GM12878 (cell line): ENCODE measurements at regions not wholly inside any gene's neighbourhood (a gene's known extent, or its start where the extent isn't known, plus 50 kb on each side); places are given as distances from the start of the nearest gene placed in this dataset.

Source experiments
- ATAC-seq: fragments of 200-7000 bp; cut with Tn5 transposase; 3 replicates; pipeline ENCODE4 v1.9.1; 2020; ENCODE audit warnings: mild to moderate bottlenecking, moderate library complexity
- BruUV-seq: library from RNA; stranded (reverse); fragments of 400-500 nt; replicated peaks from 2 replicates; lab custom pipeline; 2021; lab: Mats Ljungman, UMichigan
- CTCF ChIA-PET: fragments of 300-600 bp; sonication (Branson Sonifier 250); formaldehyde crosslinking; extraction: SDS; loops from one replicate; lab custom pipeline; 2021; ENCODE audit warnings: inconsistent platforms; lab: Yijun Ruan, JAX
- POLR2A ChIA-PET: fragments of 350-600 bp; formaldehyde crosslinking; extraction: SDS; loops from one replicate; lab custom pipeline; 2021; ENCODE audit warnings: inconsistent platforms; lab: Charles Lee
- RAD21 ChIA-PET: fragments of 300-600 bp; sonication (Branson Sonifier 250); formaldehyde crosslinking; loops from one replicate; lab custom pipeline; 2023; ENCODE audit warnings: antibody characterized with exemption; ENCODE audit not compliant: unreplicated experiment; lab: Charles Lee
- SMC1A ChIA-PET: fragments of 300-600 bp; sonication (Branson Sonifier 250); formaldehyde crosslinking; loops from one replicate; lab custom pipeline; 2023; ENCODE audit not compliant: unreplicated experiment, uncharacterized antibody; lab: Charles Lee
- DNase-seq: peaks from one replicate; pipeline ENCODE4 v3.0.0-alpha.2; 2011; ENCODE audit warnings: low read depth, low spot score
- FAIRE-seq: peaks from 3 replicates; lab custom pipeline; 2011; peaks lifted over from hg19 to GRCh38; lab: Jason Lieb, UNC
- H2AFZ ChIP-seq: 2 replicates; pipeline ENCODE4 v1.6.0; 2011; ENCODE audit warnings: low read depth, low read length, control low read depth; ENCODE audit not compliant: control insufficient read depth
- H3K27ac ChIP-seq: 2 replicates; pipeline ENCODE4 v1.5.1; 2011; ENCODE audit warnings: control low read depth; ENCODE audit not compliant: control insufficient read depth, insufficient read depth
- H3K27me3 ChIP-seq, 2 experiments: replicated peaks in 1 of 2; 2 replicates each; pipeline versions ENCODE4 v1.6.0 to v1.6.1; 2011; ENCODE audit warnings: low read length in 1 of 2; ENCODE audit not compliant: control insufficient read depth in 2 of 2, insufficient read depth in 2 of 2
- H3K36me3 ChIP-seq, 2 experiments: 2 replicates each; pipeline ENCODE4 v1.5.1; 2011; ENCODE audit warnings: low read length in 1 of 2; ENCODE audit not compliant: control insufficient read depth in 2 of 2, insufficient read depth in 2 of 2
- H3K4me1 ChIP-seq: 2 replicates; pipeline ENCODE4 v1.6.1; 2011; ENCODE audit warnings: mild to moderate bottlenecking, low read length, moderate library complexity, mixed read lengths; ENCODE audit not compliant: control insufficient read depth, insufficient read depth
- H3K4me2 ChIP-seq: 2 replicates; pipeline ENCODE4 v1.6.0; 2011; ENCODE audit warnings: control low read depth; ENCODE audit not compliant: control insufficient read depth, insufficient read depth
- H3K4me3 ChIP-seq: fragments of 200-600 bp; sonication (generic); 2 replicates; pipeline ENCODE4 v1.5.1; 2016
- H3K79me2 ChIP-seq: 2 replicates; pipeline ENCODE4 v1.6.0; 2011; ENCODE audit warnings: low read length; ENCODE audit not compliant: control insufficient read depth, insufficient read depth
- H3K9ac ChIP-seq: 2 replicates; pipeline ENCODE4 v1.8.0; 2011; ENCODE audit warnings: low read length, control low read depth, mixed read lengths; ENCODE audit not compliant: control insufficient read depth, insufficient read depth
- H3K9me3 ChIP-seq: replicated peaks from 3 replicates; pipeline ENCODE4 v1.5.1; 2011; ENCODE audit warnings: mild to moderate bottlenecking, low read length; ENCODE audit not compliant: control insufficient read depth, insufficient read depth
- H4K20me1 ChIP-seq: 2 replicates; pipeline ENCODE4 v1.6.0; 2011; ENCODE audit not compliant: control insufficient read depth, insufficient read depth
- EED ChIP-seq: sonication (generic); IDR thresholded peaks from 2 replicates; pipeline ENCODE4 v1.6.1; 2016; ENCODE audit warnings: antibody characterized with exemption, low read depth
- ETV6 ChIP-seq, 2 experiments: fragments of 450-650 bp in 1 of 2; IDR thresholded peaks in 1 of 2; conservative IDR thresholded peaks in 1 of 2; 2 replicates each; pipeline ENCODE4 v1.6.1; 2014; ENCODE audit warnings: antibody characterized with exemption in 1 of 2, borderline replicate concordance in 1 of 2, low read depth in 1 of 2, mild to moderate bottlenecking in 1 of 2, moderate library complexity in 1 of 2
- HCFC1 ChIP-seq: fragments of 150-350 bp; IDR thresholded peaks from 2 replicates; pipeline ENCODE4 v1.6.1; 2014; ENCODE audit warnings: low read length
- HDAC6 ChIP-seq: fragments of 200-600 bp; sonication (generic); IDR thresholded peaks from one replicate; pipeline ENCODE4 v1.8.0; 2017; ENCODE audit warnings: antibody characterized with exemption; ENCODE audit not compliant: unreplicated experiment
- IKZF1 ChIP-seq: fragments of 450-650 bp; conservative IDR thresholded peaks from 2 replicates; pipeline ENCODE4 v1.6.1; 2017; ENCODE audit warnings: antibody characterized with exemption, mild to moderate bottlenecking
- NBN ChIP-seq: fragments of 450-650 bp; IDR thresholded peaks from 2 replicates; pipeline ENCODE4 v1.6.1; 2016
- PAX8 ChIP-seq: fragments of 450-650 bp; IDR thresholded peaks from 2 replicates; pipeline ENCODE4 v1.6.1; 2017; ENCODE audit warnings: mild to moderate bottlenecking, moderate library complexity
- POLR2AphosphoS5 ChIP-seq: IDR thresholded peaks from 2 replicates; pipeline ENCODE4 v1.6.1; 2011; ENCODE audit warnings: mild to moderate bottlenecking, low read length, inconsistent platforms
- RCOR1 ChIP-seq: conservative IDR thresholded peaks from 2 replicates; pipeline ENCODE4 v1.6.1; 2012; ENCODE audit warnings: low read depth, low read length, improper control_type of control experiment
- STAT3 ChIP-seq: IDR thresholded peaks from 2 replicates; pipeline ENCODE4 v1.6.1; 2011; ENCODE audit warnings: low read depth, low read length, improper control_type of control experiment
- TCF12 ChIP-seq: IDR thresholded peaks from 2 replicates; pipeline ENCODE4 v1.6.1; 2011; ENCODE audit warnings: low read depth, mild to moderate bottlenecking, low read length
- TCF3 ChIP-seq: IDR thresholded peaks from 2 replicates; pipeline ENCODE4 v1.6.1; 2012; ENCODE audit warnings: low read depth, mild to moderate bottlenecking, low read length, borderline replicate concordance; ENCODE audit not compliant: insufficient read depth
- YY1 ChIP-seq: IDR thresholded peaks from 2 replicates; pipeline ENCODE4 v1.6.1; 2011; ENCODE audit warnings: low read depth, mild to moderate bottlenecking, low read length
- WGBS: methylation state at CpG from one replicate; pipeline ENCODE4 v1.1.6; 2016; ENCODE audit warnings: low lambda C conversion rate; ENCODE audit not compliant: insufficient replicate concordance, insufficient coverage; ENCODE audit errors: missing lambda C conversion rate; 5-methylcytosine and 5-hydroxymethylcytosine counted together
- in situ Hi-C: fragments of 300-500 bp; cut with MboI; formaldehyde crosslinking; loops from 9 replicates; pipeline ENCODE4 v1.14.3; 2018; ENCODE audit warnings: mixed read lengths
- intact Hi-C: fragments of 100-400 bp; cut with micrococcal nuclease; formaldehyde crosslinking; loops from one replicate; pipeline ENCODE4 v1.14.2; 2022; ENCODE audit not compliant: unreplicated experiment
- TF ChIP-seq, protein P1 (sequence below): IDR thresholded peaks from 2 replicates; pipeline ENCODE4 v1.6.1; 2011; ENCODE audit warnings: mild to moderate bottlenecking, low read depth, low read length, moderate library complexity; ENCODE audit not compliant: insufficient replicate concordance
- TF ChIP-seq, protein P2 (sequence below): IDR thresholded peaks from 2 replicates; pipeline ENCODE4 v1.6.1; 2011; ENCODE audit warnings: low read depth, mild to moderate bottlenecking, low read length, moderate library complexity, borderline replicate concordance; ENCODE audit errors: extremely low read depth
- TF ChIP-seq, protein P3 (sequence below): fragments of 450-650 bp; formaldehyde crosslinking; IDR thresholded peaks from 2 replicates; pipeline ENCODE4 v1.4.0; 2020; ENCODE audit warnings: mild to moderate bottlenecking, moderate library complexity
- TF ChIP-seq, protein P4 (sequence below): IDR thresholded peaks from 2 replicates; pipeline ENCODE4 v1.6.1; 2011; ENCODE audit warnings: borderline replicate concordance, low read depth, mild to moderate bottlenecking, moderate library complexity, mixed read lengths, low read length; ENCODE audit not compliant: insufficient read depth; ENCODE audit errors: extremely low read length

DNA sequence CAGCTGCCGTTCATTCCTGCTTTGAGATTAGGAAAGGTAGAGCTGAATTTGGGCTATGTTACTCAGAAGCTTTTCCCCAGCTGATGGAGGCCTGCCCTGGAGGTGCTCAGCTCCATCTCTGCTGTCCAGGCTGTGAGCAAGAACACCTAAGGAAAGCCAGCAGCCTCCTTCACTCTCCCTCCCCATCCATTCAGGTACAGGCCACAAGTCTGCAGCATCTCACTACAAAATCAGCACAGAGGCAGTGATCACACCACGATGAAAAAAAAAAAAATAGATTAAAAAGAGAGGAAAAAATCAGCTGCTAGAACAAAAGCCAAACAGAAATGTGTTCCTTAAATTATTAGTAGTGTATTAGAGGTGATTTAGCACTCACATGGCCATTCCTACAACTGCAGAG lies 515.0 kb downstream of the CDH26 start:
- FAIRE-seq = no peak
- Histone ChIP-seq H3K27me3 (no peaks in the 10 kb centered on the region), H3K9ac (no peak overlapping the region), H3K4me3 (no peak overlapping the region), H3K4me1 (no peaks in the 10 kb centered on the region), H3K27ac (no peak overlapping the region), H3K9me3 (no peaks in the 10 kb centered on the region; the same call in 2 of the 3 replicates), H4K20me1 (no peaks in the 10 kb centered on the region), H2AFZ (no peak overlapping the region), H3K36me3 (no peaks in the 10 kb centered on the region), H3K4me2 (no peak overlapping the region), H3K79me2 (no peaks in the 10 kb centered on the region)
- BruUV-seq = no TSS peak
- ChIA-PET CTCF (no interaction called here), POLR2A (no interaction called here), SMC1A (no interaction called here), RAD21 (no interaction called here)
- 47% methylated on average over 2 of the region's 2 CpGs for WGBS
- in situ Hi-C loops = no loop called here
- no peak for DNase-seq
- intact Hi-C loops = no loop called here
- ATAC-seq = no peak
- TF ChIP-seq PAX8 (no peak), IKZF1 (no peak), STAT3 (no peak), ETV6 (conservative IDR thresholded peaks at IDR 0.05 in 1 of 2, IDR thresholded peaks at IDR 0.05 in 1 of 2; ENCODE audit: borderline replicate concordance in 1 of 2, low read depth in 1 of 2) (no peak), HCFC1 (no peak), TCF3 (no peak), POLR2AphosphoS5 (no peak), HDAC6 (no peak), TCF12 (no peak), YY1 (no peak), NBN (no peak), EED (no peak), RCOR1 (no peak)
- TF ChIP-seq, protein P1, sequence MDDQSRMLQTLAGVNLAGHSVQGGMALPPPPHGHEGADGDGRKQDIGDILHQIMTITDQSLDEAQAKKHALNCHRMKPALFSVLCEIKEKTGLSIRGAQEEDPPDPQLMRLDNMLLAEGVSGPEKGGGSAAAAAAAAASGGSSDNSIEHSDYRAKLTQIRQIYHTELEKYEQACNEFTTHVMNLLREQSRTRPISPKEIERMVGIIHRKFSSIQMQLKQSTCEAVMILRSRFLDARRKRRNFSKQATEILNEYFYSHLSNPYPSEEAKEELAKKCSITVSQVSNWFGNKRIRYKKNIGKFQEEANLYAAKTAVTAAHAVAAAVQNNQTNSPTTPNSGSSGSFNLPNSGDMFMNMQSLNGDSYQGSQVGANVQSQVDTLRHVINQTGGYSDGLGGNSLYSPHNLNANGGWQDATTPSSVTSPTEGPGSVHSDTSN = no peak
- TF ChIP-seq, protein P2, sequence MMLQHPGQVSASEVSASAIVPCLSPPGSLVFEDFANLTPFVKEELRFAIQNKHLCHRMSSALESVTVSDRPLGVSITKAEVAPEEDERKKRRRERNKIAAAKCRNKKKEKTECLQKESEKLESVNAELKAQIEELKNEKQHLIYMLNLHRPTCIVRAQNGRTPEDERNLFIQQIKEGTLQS = no peak
- TF ChIP-seq, protein P3, sequence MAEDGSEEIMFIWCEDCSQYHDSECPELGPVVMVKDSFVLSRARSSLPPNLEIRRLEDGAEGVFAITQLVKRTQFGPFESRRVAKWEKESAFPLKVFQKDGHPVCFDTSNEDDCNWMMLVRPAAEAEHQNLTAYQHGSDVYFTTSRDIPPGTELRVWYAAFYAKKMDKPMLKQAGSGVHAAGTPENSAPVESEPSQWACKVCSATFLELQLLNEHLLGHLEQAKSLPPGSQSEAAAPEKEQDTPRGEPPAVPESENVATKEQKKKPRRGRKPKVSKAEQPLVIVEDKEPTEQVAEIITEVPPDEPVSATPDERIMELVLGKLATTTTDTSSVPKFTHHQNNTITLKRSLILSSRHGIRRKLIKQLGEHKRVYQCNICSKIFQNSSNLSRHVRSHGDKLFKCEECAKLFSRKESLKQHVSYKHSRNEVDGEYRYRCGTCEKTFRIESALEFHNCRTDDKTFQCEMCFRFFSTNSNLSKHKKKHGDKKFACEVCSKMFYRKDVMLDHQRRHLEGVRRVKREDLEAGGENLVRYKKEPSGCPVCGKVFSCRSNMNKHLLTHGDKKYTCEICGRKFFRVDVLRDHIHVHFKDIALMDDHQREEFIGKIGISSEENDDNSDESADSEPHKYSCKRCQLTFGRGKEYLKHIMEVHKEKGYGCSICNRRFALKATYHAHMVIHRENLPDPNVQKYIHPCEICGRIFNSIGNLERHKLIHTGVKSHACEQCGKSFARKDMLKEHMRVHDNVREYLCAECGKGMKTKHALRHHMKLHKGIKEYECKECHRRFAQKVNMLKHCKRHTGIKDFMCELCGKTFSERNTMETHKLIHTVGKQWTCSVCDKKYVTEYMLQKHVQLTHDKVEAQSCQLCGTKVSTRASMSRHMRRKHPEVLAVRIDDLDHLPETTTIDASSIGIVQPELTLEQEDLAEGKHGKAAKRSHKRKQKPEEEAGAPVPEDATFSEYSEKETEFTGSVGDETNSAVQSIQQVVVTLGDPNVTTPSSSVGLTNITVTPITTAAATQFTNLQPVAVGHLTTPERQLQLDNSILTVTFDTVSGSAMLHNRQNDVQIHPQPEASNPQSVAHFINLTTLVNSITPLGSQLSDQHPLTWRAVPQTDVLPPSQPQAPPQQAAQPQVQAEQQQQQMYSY (CRISPR knock-in tag) = no peak
- TF ChIP-seq, protein P4, sequence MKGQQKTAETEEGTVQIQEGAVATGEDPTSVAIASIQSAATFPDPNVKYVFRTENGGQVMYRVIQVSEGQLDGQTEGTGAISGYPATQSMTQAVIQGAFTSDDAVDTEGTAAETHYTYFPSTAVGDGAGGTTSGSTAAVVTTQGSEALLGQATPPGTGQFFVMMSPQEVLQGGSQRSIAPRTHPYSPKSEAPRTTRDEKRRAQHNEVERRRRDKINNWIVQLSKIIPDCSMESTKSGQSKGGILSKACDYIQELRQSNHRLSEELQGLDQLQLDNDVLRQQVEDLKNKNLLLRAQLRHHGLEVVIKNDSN = no peak
